GM21381 (cell line): ENCODE measurements at regions not wholly inside any gene's neighbourhood (a gene's known extent, or its start where the extent isn't known, plus 50 kb on each side); places are given as distances from the start of the nearest gene placed in this dataset.
"Not testable (repeated sequence)": the region's sequence is repeated elsewhere in the genome, so short reads cannot be mapped to it uniquely, and the experiment has no call there.

Experiments used
- ATAC-seq: cut with Tn5 transposase; IDR thresholded peaks from one replicate; pipeline ENCODE4 v1.9.1; 2021; ENCODE audit warnings: mild to moderate bottlenecking, moderate library complexity; ENCODE audit not compliant: unreplicated experiment

GRCh38 chr2:216991563-216991962 is 131.7 kb upstream of the TNP1 start:
- no peak for ATAC-seq

GRCh38 chr2:216989340-216990129 is 129.7 kb upstream of the TNP1 start:
- ATAC-seq = no peak

GRCh38 chr2:216987252-216987821 is 127.5 kb upstream of the TNP1 start:
- ATAC-seq = no peak

- ATAC-seq = no peak
Observed at GRCh38 chr2:216985658-216986141, 125.8 kb upstream of the TNP1 start.

- ATAC-seq = no peak
Observed at GRCh38 chr2:216984937-216985336, 125.1 kb upstream of the TNP1 start.

GRCh38 chr2:216981951-216982350 is 122.1 kb upstream of the TNP1 start:
- ATAC-seq = not testable (repeated sequence)

- ATAC-seq = not testable (repeated sequence)
Observed at GRCh38 chr2:216980510-216980909, 120.6 kb upstream of the TNP1 start.

- ATAC-seq = no peak
Observed at GRCh38 chr2:216974321-216975302, 114.7 kb upstream of the TNP1 start.

GRCh38 chr2:216971593-216971992 is 111.7 kb upstream of the TNP1 start:
- no peak for ATAC-seq

- ATAC-seq = no peak
Observed at GRCh38 chr2:216970359-216970915, 110.6 kb upstream of the TNP1 start.

- ATAC-seq = no peak
Observed at GRCh38 chr2:216967889-216968288, 108.0 kb upstream of the TNP1 start.

- no peak for ATAC-seq
Observed at GRCh38 chr2:216960671-216961268, 100.9 kb upstream of the TNP1 start.

- no peak for ATAC-seq
Observed at GRCh38 chr2:216959433-216959832, 99.6 kb upstream of the TNP1 start.

- ATAC-seq = no peak
Observed at GRCh38 chr2:216956820-216957493, 97.1 kb upstream of the TNP1 start.

GRCh38 chr2:216951171-216951570 is 91.3 kb upstream of the TNP1 start:
- ATAC-seq = no peak

GRCh38 chr2:216950547-216950946 is 90.7 kb upstream of the TNP1 start:
- no peak for ATAC-seq

- no peak for ATAC-seq
Observed at GRCh38 chr2:216949700-216950413, 90.0 kb upstream of the TNP1 start.

GRCh38 chr2:216947055-216947454 is 87.2 kb upstream of the TNP1 start:
- no peak for ATAC-seq

- no peak for ATAC-seq
Observed at GRCh38 chr2:216944733-216945132, 84.9 kb upstream of the TNP1 start.
